Hematopoietic multipotent progenitor cell (in vitro differentiated cells): ENCODE measurements at regions not wholly inside any gene's neighbourhood (a gene's known extent, or its start where the extent isn't known, plus 50 kb on each side); places are given as distances from the start of the nearest gene placed in this dataset.

Source experiments
- DNase-seq, 3 donors: peaks; one replicate each; pipeline ENCODE4 v3.0.0-alpha.2; 2011 to 2015; ENCODE audit warnings: low read depth in 2 of 3, low spot score in 2 of 3

- DNase-seq: no peak
Measured at GRCh38 chr10:110355141-110355831, 50.6 kb upstream of the SMNDC1 start.

GRCh38 chr10:110355922-110356627, 51.4 kb upstream of the SMNDC1 start:
- peak in 1 of 3 donors; percentile 13 for DNase-seq

DNA sequence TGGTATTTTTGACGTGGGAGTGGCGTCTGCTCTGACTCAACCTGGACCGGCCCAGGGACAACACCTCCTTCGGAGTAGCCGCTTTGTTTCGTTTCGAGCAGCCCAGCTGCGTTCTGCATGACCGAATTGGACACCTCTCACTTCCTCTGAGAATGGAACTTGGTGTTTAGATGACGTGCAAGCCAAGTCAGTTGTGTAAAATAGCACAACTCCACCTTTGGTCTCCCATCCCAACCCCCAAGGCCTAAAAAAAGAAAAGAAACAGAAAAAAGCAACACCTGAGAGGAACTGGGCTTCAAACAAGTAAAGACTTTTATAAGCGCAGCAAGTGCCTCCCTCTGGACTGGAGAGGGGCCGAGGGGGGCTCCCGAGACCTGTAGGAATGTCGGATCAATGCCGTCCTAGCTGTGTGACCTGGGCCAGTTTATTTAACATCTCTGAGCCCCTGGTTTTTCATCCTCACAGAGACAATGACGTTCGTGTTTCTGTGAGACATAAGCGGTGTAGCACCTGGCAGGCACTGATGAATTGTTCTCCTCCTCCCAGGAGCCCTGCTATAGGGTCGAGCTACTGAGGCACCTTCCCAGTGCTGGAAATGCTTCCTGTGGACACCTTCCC, 52.0 kb upstream of the SMNDC1 start:
- peak in 1 of 3 donors; percentile 29 for DNase-seq

- no peak for DNase-seq
Measured at GRCh38 chr10:110357252-110357780, 52.6 kb upstream of the SMNDC1 start.

DNA sequence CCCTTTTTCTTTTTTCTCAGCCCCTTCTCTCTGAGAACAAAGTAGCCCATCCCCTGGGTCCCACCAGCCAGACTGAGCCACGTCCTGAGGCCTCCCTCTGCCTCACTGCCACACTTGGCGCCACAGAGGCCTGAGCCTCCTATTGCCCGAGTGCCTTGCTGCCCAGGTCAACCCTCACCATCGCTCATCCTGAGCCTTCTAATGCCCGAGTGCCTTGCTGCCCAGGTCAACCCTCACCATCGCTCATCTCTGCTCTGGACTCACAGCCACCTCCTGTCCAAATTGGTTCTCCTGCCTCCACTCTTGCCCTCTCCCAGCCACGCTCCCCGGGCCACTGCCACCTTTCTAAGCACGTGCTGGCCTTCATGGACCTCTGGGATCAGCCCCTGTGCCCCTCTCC, 53.2 kb upstream of the SMNDC1 start:
- no peak for DNase-seq

DNA sequence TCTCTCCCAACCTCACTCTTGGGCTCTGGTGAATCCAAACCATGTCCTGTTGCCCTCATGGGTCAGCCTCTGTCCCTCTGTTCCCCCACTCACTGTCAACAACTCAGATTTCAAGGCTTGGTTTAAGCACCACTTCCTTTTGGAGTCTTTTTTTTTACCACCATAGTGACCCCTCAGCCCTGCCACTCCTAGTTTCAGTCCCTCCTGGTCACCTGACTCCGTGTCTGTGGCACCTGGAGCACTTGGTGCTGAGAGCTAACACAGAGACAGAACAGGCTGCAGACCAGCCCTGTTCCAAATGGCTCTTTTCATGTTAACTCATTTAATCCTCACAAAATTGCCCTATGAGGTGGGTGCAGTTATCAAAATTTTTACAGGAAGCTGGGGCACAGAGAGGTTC, 53.6 kb upstream of the SMNDC1 start:
- DNase-seq: no peak

DNA sequence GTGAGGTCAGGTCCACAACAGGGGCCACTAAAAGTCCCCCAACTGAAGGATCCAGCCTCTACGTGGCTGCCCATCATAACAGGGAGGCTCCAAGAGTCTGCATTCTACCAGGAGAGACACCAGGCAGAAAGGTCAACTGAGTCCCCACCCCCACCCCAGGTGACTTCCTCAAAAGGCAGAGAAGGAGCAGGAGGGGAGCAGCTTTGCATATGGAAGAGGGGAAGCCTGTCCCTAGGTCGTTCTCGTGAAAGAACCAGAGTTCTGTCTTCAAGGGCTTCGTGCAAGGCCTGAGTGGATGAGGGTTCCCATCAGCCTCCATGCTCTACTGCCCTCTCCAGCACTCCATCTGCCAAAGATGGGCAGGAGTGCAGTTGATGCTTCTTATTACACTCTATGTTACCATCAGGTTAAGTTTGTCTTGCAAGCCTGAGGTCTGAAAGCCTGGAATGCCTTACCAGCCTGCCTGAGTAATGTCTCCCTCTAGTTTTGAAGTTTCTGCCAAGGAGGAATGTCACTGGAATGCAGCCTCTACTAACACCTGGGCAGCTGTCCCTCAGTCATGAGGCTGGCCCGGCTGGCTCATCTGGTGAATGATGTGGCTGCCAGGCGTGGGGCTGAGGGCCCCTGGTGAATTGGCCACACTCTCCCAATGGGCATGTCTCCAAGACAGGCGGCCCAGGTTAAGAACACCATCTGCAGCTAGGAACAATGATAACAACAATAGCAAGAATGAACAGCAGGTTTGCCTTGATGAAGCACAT, 54.3 kb upstream of the SMNDC1 start:
- no peak for DNase-seq

- DNase-seq: no peak
Measured at GRCh38 chr10:110360857-110361474, 56.2 kb upstream of the SMNDC1 start.

DNA sequence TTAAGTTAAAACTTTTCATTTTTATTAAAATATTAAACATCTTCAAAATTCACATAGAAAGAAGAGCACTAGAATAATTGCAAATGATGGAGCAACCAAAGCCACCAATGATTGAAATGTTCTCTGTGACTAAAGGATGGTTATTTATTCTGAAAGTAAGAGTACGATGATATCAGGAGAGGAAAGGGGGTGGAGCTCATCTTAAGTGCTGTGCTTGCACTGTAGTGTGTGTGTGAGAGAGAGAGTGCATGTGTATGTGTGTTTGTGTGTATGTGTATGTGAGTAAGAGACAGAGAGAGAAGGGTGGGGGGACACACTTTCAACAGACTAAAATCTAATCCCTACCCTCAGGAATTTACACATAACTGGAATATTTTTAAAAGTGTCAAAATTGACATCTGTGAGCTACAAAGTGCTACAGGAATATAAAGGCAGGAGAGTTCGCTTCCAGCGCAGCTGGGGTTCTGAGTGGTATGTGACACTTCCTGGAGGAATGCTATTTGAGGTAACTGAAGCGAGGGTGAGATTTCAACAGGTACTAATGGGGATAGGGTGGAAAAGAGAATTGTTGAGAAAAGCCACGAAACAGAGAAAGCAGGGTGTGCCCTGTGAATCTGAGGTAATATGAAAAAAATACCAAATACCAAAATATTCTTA, 57.2 kb upstream of the SMNDC1 start:
- DNase-seq: no peak

DNA sequence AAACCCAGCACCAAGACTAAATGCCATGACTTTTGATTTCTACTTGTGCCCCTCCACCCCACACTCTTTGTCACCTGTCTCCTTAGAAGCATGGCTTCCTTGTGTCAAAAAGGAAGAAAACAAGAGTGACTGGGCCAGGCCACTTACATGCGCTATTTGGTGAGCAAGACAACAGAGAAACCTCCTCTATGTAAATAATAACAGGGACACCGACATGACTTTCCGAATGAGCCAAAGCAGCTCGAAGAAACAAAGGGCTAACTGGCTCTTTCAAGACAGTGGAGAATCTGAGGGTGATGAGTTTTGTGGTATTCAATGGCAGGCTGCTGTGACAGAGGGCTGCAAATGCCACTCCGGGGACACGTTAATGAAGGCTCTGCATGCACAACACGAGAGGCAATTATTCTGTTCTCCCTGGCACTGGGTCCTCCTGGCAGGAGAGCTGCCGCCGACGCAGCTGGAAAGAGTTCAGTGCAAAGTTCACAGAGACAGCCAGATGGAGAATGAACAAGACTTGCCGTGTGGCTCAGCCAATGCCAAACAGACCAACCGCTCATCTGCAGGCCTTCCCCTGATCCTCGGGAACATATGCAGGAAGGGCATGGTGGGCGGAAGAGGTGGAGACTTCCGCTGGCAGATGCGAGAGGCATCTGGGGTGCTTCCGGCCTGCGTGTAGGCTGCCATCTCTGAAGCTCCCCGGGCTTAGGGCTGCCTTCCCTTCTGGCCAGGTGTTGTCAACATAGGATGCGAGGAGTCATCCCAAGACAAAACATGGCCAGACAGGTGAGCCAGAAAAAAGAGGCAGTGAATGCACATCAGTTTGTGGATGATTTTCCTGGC, 59.1 kb upstream of the SMNDC1 start:
- DNase-seq: no peak

- DNase-seq: no peak
Measured at GRCh38 chr10:110364531-110364937, 59.8 kb upstream of the SMNDC1 start.

- no peak for DNase-seq
Measured at GRCh38 chr10:110365356-110366143, 60.8 kb upstream of the SMNDC1 start.

DNA sequence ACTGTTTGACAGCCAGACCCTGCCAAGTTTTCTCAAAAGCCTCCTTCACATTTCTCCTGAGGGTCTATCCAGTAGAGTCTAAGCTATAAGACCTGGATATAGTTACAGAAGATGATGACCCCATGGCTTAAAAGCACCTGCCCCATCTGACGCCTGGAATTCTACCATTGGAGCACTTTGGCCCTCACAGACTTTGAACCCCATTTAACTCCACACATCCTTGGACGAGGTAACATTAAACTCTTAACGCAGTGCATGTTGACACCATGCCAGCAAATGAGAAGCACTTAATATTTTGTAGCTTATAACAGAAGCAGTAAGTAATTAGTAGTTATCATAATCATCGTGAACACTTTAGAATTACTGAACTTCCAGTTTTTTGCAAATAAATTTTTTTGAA, 61.9 kb upstream of the SMNDC1 start:
- no peak for DNase-seq

DNA sequence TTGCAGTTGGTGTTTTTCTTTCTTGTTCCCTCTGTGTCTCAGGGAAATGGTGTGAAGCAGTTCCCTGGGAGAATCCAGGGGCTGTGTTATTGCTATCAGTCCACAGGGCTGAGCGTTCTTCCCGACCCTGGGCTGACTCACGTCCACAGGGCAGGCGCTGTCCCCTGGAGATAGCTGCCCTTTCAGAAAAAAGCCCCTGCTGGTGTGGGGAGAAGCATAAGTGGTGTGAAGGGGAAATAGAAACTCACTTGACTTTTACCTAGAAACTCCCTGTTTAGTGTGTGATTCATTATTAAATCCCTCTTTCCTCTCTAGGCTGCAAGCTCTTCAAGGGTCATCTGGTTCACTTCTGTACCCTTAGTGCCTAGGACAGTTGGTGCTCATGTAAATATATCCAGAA, 63.3 kb upstream of the SMNDC1 start:
- no peak for DNase-seq

DNA sequence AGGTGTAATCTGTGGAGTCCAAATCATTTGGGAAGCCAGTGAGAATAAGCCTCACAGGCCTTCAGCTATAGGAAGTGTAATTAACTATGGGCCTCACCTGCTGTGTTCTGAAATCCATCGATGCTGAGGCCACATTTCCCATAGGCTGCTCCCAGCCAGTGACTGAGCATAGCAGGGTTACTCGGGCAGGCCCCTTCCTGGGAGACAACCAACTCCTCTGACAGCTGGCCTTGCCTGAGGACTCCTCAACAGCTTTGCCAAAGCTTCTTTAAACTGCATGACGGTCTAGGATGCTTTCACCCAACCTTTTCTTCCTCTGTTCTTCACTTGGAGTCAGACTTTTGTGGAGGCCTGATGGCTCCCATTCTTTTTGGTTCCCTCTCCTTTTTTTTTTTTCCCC, 63.8 kb upstream of the SMNDC1 start:
- no peak for DNase-seq

GRCh38 chr10:110370006-110370405, 65.3 kb upstream of the SMNDC1 start:
- no peak for DNase-seq

DNA sequence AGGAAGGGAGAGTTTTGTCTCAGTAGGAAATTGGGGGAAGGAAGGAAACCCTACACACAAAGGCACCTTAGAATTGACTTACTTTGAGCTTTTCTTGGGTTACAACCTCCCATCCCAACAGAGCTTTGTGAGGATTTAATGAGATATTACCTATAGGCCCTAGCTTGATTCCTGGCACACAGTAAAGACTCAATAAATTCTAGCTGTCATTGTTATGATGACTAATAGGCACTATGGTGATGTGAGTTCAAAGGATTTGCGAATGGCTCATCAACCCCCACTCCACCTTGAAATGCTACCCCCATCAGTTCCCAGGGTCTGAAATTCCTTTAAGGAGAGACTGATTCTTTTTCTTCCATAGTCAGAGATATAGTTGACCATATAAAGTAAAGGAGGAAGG, 67.9 kb upstream of the SMNDC1 start:
- DNase-seq: no peak

- DNase-seq: no peak
Measured at GRCh38 chr10:110373059-110373458, 68.3 kb upstream of the SMNDC1 start.
